CD14-positive monocyte (primary cell): ENCODE measurements at regions not wholly inside any gene's neighbourhood (a gene's known extent, or its start where the extent isn't known, plus 50 kb on each side); places are given as distances from the start of the nearest gene placed in this dataset.

Experiments used
- DNase-seq, 3 donors: peaks; one replicate each; pipeline ENCODE4 v3.0.0-alpha.2; 2011 to 2022
- H2AFZ ChIP-seq: 2 replicates; pipeline ENCODE4 v1.6.0; 2012; ENCODE audit warnings: mild to moderate bottlenecking, low read depth, low read length, inconsistent platforms; ENCODE audit not compliant: insufficient read depth, poor library complexity, severe bottlenecking
- H3K27ac ChIP-seq, 2 donors: 1 replicate in 1 of 2; 2 replicates in 1 of 2; pipeline ENCODE4 v1.5.1; 2012 to 2013; ENCODE audit warnings: low read length in 2 of 2, control low read depth in 1 of 2, inconsistent platforms in 1 of 2, low read depth in 1 of 2, mild to moderate bottlenecking in 1 of 2
- H3K27me3 ChIP-seq, 2 donors: one replicate each; pipeline versions ENCODE4 v1.6.0 to v1.6.1; 2011 to 2013; ENCODE audit warnings: low read length in 2 of 2; ENCODE audit not compliant: control insufficient read depth in 2 of 2, insufficient read depth in 2 of 2
- H3K36me3 ChIP-seq, 2 donors: replicated peaks in 1 of 2; 1 replicate in 1 of 2; 2 replicates in 1 of 2; pipeline versions ENCODE4 v1.5.1 to v1.6.1; 2012 to 2013; ENCODE audit warnings: low read length in 2 of 2, control low read depth in 1 of 2, inconsistent platforms in 1 of 2, mild to moderate bottlenecking in 1 of 2; ENCODE audit not compliant: insufficient read depth in 2 of 2, control insufficient read depth in 1 of 2
- H3K4me1 ChIP-seq, 2 donors: 1 replicate in 1 of 2; 2 replicates in 1 of 2; pipeline versions ENCODE4 v1.5.1 to v1.6.1; 2012 to 2013; ENCODE audit warnings: low read length in 2 of 2, control low read depth in 1 of 2, inconsistent platforms in 1 of 2, mild to moderate bottlenecking in 1 of 2, moderate library complexity in 1 of 2; ENCODE audit not compliant: insufficient read depth in 2 of 2, control insufficient read depth in 1 of 2
- H3K4me2 ChIP-seq: replicated peaks from 2 replicates; pipeline ENCODE3; 2012; ENCODE audit warnings: low read length, moderate library complexity, mild to moderate bottlenecking; ENCODE audit not compliant: poor library complexity, severe bottlenecking; ENCODE audit errors: extremely low read depth
- H3K4me3 ChIP-seq, 3 experiments: fragments of 200-600 bp in 1 of 3; sonication (generic) in 1 of 3; replicated peaks in 1 of 3; 1 replicate in 2 of 3; 2 replicates in 1 of 3; pipeline ENCODE4 v1.5.1; 2011 to 2013; ENCODE audit warnings: low read length in 3 of 3, mild to moderate bottlenecking in 3 of 3, control low read depth in 2 of 3, low read depth in 2 of 3, inconsistent platforms in 1 of 3, moderate library complexity in 1 of 3
- H3K79me2 ChIP-seq: 2 replicates; pipeline ENCODE4 v1.6.0; 2012; ENCODE audit warnings: mild to moderate bottlenecking, control low read depth, inconsistent platforms, low read length, moderate library complexity; ENCODE audit not compliant: insufficient read depth
- H3K9ac ChIP-seq: 2 replicates; pipeline ENCODE4 v1.6.0; 2017; ENCODE audit warnings: low read length, mild to moderate bottlenecking; ENCODE audit not compliant: insufficient read depth, poor library complexity, severe bottlenecking
- H3K9me3 ChIP-seq, 2 donors: replicated peaks in 1 of 2; 1 replicate in 1 of 2; 2 replicates in 1 of 2; pipeline versions ENCODE4 v1.5.1 to v1.6.1; 2012 to 2013; ENCODE audit warnings: low read length in 2 of 2, control low read depth in 1 of 2; ENCODE audit not compliant: control insufficient read depth in 1 of 2, insufficient read depth in 1 of 2
- H4K20me1 ChIP-seq: 2 replicates; pipeline ENCODE4 v1.6.0; 2012; ENCODE audit warnings: mild to moderate bottlenecking, low read length, control low read depth, moderate library complexity; ENCODE audit not compliant: insufficient read depth
- H3K27ac Mint-ChIP-seq, 7 donors: one replicate each; pipeline ENCODE4 v1.8.0; 2020; ENCODE audit warnings: mild to moderate bottlenecking in 7 of 7, mixed read lengths in 7 of 7, moderate library complexity in 6 of 7, inconsistent platforms in 2 of 7
- H3K27me3 Mint-ChIP-seq, 3 donors: one replicate each; pipeline ENCODE4 v1.8.0; 2021 to 2022; ENCODE audit warnings: low read depth in 3 of 3, mild to moderate bottlenecking in 3 of 3, mixed read lengths in 3 of 3, moderate library complexity in 3 of 3, inconsistent platforms in 1 of 3
- H3K36me3 Mint-ChIP-seq, 2 donors: one replicate each; pipeline ENCODE4 v1.8.0; 2020; ENCODE audit warnings: mixed read lengths in 2 of 2, inconsistent platforms in 1 of 2, mild to moderate bottlenecking in 1 of 2
- H3K4me1 Mint-ChIP-seq: one replicate; pipeline ENCODE4 v1.8.0; 2020; ENCODE audit warnings: mild to moderate bottlenecking, mixed read lengths
- H3K4me3 Mint-ChIP-seq, 2 donors: one replicate each; pipeline ENCODE4 v1.8.0; 2020; ENCODE audit warnings: mild to moderate bottlenecking in 2 of 2, mixed read lengths in 2 of 2, moderate library complexity in 1 of 2
- H3K9me3 Mint-ChIP-seq, 7 donors: one replicate each; pipeline ENCODE4 v1.8.0; 2020 to 2022; ENCODE audit warnings: mixed read lengths in 7 of 7, mild to moderate bottlenecking in 6 of 7, moderate library complexity in 6 of 7, inconsistent platforms in 2 of 7
- CTCF ChIP-seq: fragments of 200-600 bp; IDR thresholded peaks from one replicate; pipeline ENCODE4 v1.8.0; 2022; ENCODE audit warnings: antibody characterized with exemption, mild to moderate bottlenecking
- WGBS: methylation state at CpG from one replicate; pipeline ENCODE4 v1.1.5; 2013; ENCODE audit warnings: missing lambda C conversion rate; ENCODE audit not compliant: insufficient coverage; 5-methylcytosine and 5-hydroxymethylcytosine counted together
- intact Hi-C, 2 donors: fragments of 100-400 bp; cut with micrococcal nuclease; formaldehyde crosslinking; loops; one replicate each; pipeline versions ENCODE4 v1.15.0 to v1.15.1; 2023

GRCh38 chr22:42320443-42321416 is 50.3 kb upstream of the TCF20 start:
- no peaks in the 10 kb centered on the region for H3K36me3 Mint-ChIP-seq
- no peak overlapping the region for H3K4me3 ChIP-seq
- no peaks in the 10 kb centered on the region for H3K4me1 ChIP-seq
- peaks cover 15% of the 10 kb centered on the region for H3K4me1 Mint-ChIP-seq
- peaks cover 0 to 3% of the 10 kb centered on the region in 2 donors for H3K9me3 ChIP-seq
- H3K27ac Mint-ChIP-seq: no peak overlapping the region
- no peaks in the 10 kb centered on the region for H3K27me3 ChIP-seq
- no peak for TF ChIP-seq CTCF
- intact Hi-C loops: no loop called here
- DNase-seq: no peak
- peaks cover 5 to 20% (median 10%) of the 10 kb centered on the region in 3 donors for H3K27me3 Mint-ChIP-seq
- 94% methylated on average over 14 of the region's 20 CpGs for WGBS
- peaks cover 0 to 2% (median 0%) of the 10 kb centered on the region in 7 donors for H3K9me3 Mint-ChIP-seq
- no peak overlapping the region for H3K4me3 Mint-ChIP-seq
- H3K4me2 ChIP-seq: no peak overlapping the region
- H4K20me1 ChIP-seq: no peaks in the 10 kb centered on the region
- no peak overlapping the region for H3K27ac ChIP-seq
- no peaks in the 10 kb centered on the region for H3K79me2 ChIP-seq
- H2AFZ ChIP-seq: no peak overlapping the region
- no peaks in the 10 kb centered on the region for H3K36me3 ChIP-seq
- H3K9ac ChIP-seq: no peak overlapping the region
